ENCODE measurements at regions not wholly inside any gene's neighbourhood (a gene's known extent, or its start where the extent isn't known, plus 50 kb on each side); places are given as distances from the start of the nearest gene placed in this dataset.
"Not testable (repeated sequence)": the region's sequence is repeated elsewhere in the genome, so short reads cannot be mapped to it uniquely, and the experiment has no call there.

DNA sequence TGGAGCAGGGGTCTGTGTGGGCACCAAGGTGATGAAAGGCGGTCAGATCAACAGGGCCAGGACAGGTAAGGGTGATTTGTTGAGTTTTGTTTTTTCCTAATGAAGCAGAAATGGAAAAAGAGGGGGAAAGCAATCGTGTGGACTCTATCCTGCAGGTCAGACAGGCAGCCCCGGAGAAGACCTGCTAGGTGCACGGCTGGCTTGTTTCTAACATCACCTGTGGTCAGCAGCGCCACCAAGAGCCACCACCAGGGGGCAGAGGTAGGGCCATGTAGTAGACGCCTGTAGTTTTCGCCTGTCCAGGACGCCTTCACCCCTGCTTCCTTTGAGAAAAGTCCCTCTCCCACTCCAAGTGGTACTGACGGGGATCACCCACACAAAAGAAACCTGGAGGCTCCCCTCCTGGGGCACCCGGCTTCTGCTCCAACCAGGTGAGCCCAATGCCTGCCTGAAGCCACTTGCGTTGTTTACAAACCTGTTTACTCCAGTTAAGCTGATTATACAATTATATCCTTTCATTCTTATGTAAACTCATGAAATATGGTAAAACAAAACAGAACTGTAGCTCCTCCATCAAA lies 54.2 kb upstream of the SEC14L1 start:
- Mint-ChIP-seq H3K4me1 (peaks cover 17 to 46% (median 32%) of the 10 kb centered on the region in 4 donors), H3K9me3 (peaks cover 0 to 3% (median 0%) of the 10 kb centered on the region in 8 donors), H3K27me3 (peaks cover 0 to 6% of the 10 kb centered on the region in 2 donors), H3K4me3 (peak overlapping the region; percentile 53 to 86 (median 70)), H3K27ac (peak overlapping the region; percentile 37 to 76 (median 68)), H3K36me3 (peaks cover 15 to 19% of the 10 kb centered on the region in 2 donors)
- ChIA-PET POLR2A (ENCODE audit: partially characterized antibody) (interaction anchor here (0.5 to 1.2 kb wide), 3 partner anchors 56 to 324 kb away, joined by 4 read pairs; no protein-coding TSS in a partner anchor), CTCF (ENCODE audit: partially characterized antibody) (interaction anchor here (0.6 to 4.6 kb wide), 25 partner anchors 11 to 1044 kb away, joined by 3 to 56 read pairs (median 5); partner anchors contain the start of gene SEC14L1)
- Histone ChIP-seq H3K9me3 (ENCODE audit: control insufficient read depth in 1 of 2, low read length in 2 of 2) (no peaks in the 10 kb centered on the region), H3K27me3 (ENCODE audit: insufficient read depth, low read length) (no peaks in the 10 kb centered on the region), H3K27ac (ENCODE audit: low read depth, low read length) (no peak overlapping the region), H3K36me3 (ENCODE audit: insufficient read depth, low read length) (peaks cover 9% of the 10 kb centered on the region), H3K4me1 (ENCODE audit: insufficient read depth, low read length) (peaks cover 35% of the 10 kb centered on the region), H3K4me3 (ENCODE audit: low read length in 2 of 2) (no peak overlapping the region)
- intact Hi-C loops (cut with micrococcal nuclease): loop anchor here (1.0 kb wide), 1 partner anchor 161 kb away; no protein-coding TSS in a partner anchor
- DNase-seq: peak; percentile 54 to 73 (median 64)

- H3K4me1 ChIP-seq (ENCODE audit: insufficient read depth, low read length): peaks cover 35% of the 10 kb centered on the region
- peaks cover 0 to 2% of the 10 kb centered on the region in 2 donors for H3K27me3 Mint-ChIP-seq
- H3K4me3 ChIP-seq (ENCODE audit: low read length in 2 of 2): peak overlapping the region; percentile 76 to 97
- peaks cover 18 to 27% of the 10 kb centered on the region in 2 donors for H3K36me3 Mint-ChIP-seq
- peak overlapping the region; percentile 98 to 100 (median 99) for H3K27ac Mint-ChIP-seq
- peak overlapping the region; percentile 84 for H3K27ac ChIP-seq (ENCODE audit: low read depth, low read length)
- peaks cover 22 to 55% (median 38%) of the 10 kb centered on the region in 4 donors for H3K4me1 Mint-ChIP-seq
- CTCF ChIA-PET (ENCODE audit: partially characterized antibody): interaction anchor here (0.6 to 4.6 kb wide), 27 partner anchors 10 to 997 kb away, joined by 3 to 56 read pairs (median 5); partner anchors contain the start of gene SEC14L1
- H3K36me3 ChIP-seq (ENCODE audit: insufficient read depth, low read length): peaks cover 19% of the 10 kb centered on the region
- intact Hi-C loops (cut with micrococcal nuclease): loop anchor here (1.0 kb wide), 1 partner anchor 52 kb away; the partner anchor contains the start of gene SEC14L1
- H3K9me3 ChIP-seq (ENCODE audit: control insufficient read depth in 1 of 2, low read length in 2 of 2): no peaks in the 10 kb centered on the region
- peaks cover 0 to 2% (median 0%) of the 10 kb centered on the region in 8 donors for H3K9me3 Mint-ChIP-seq
- H3K4me3 Mint-ChIP-seq: peak overlapping the region; percentile 92 to 100 (median 98)
- POLR2A ChIA-PET (ENCODE audit: partially characterized antibody): interaction anchor here (0.6 to 2.0 kb wide), 11 partner anchors 15 to 1232 kb away, joined by 3 to 47 read pairs (median 3); partner anchors contain the start of genes JMJD6, METTL23, SEC14L1 and WBP2
- no peaks in the 10 kb centered on the region for H3K27me3 ChIP-seq (ENCODE audit: insufficient read depth, low read length)
- no peak for DNase-seq
Measured at GRCh38 chr17:77087650-77088454, 52.9 kb upstream of the SEC14L1 start.

- peaks cover 0 to 2% (median 0%) of the 10 kb centered on the region in 8 donors for H3K9me3 Mint-ChIP-seq
- peak overlapping the region; percentile 76 to 97 for H3K4me3 ChIP-seq (ENCODE audit: low read length in 2 of 2)
- peak overlapping the region; percentile 98 to 100 (median 99) for H3K27ac Mint-ChIP-seq
- H3K4me3 Mint-ChIP-seq: peak overlapping the region; percentile 92 to 100 (median 98)
- peaks cover 26% of the 10 kb centered on the region for H3K36me3 ChIP-seq (ENCODE audit: insufficient read depth, low read length)
- peak; percentile 83 to 92 (median 84) for DNase-seq
- intact Hi-C loops (cut with micrococcal nuclease): loop anchor here (1.0 kb wide), 1 partner anchor 52 kb away; the partner anchor contains the start of gene SEC14L1
- ChIA-PET POLR2A (ENCODE audit: partially characterized antibody) (interaction anchor here (0.6 to 2.0 kb wide), 14 partner anchors 10 to 1233 kb away, joined by 3 to 47 read pairs (median 3); partner anchors contain the start of genes JMJD6, METTL23, SEC14L1 and TMC8), CTCF (ENCODE audit: partially characterized antibody) (interaction anchor here (0.5 to 4.6 kb wide), 25 partner anchors 10 to 996 kb away, joined by 3 to 56 read pairs (median 4); partner anchors contain the start of gene SEC14L1)
- peak overlapping the region; percentile 84 for H3K27ac ChIP-seq (ENCODE audit: low read depth, low read length)
- H3K27me3 Mint-ChIP-seq: peaks cover 0 to 2% of the 10 kb centered on the region in 2 donors
- H3K36me3 Mint-ChIP-seq: peaks cover 22 to 35% of the 10 kb centered on the region in 2 donors
- H3K27me3 ChIP-seq (ENCODE audit: insufficient read depth, low read length): no peaks in the 10 kb centered on the region
- peaks cover 35% of the 10 kb centered on the region for H3K4me1 ChIP-seq (ENCODE audit: insufficient read depth, low read length)
- no peaks in the 10 kb centered on the region for H3K9me3 ChIP-seq (ENCODE audit: control insufficient read depth in 1 of 2, low read length in 2 of 2)
- H3K4me1 Mint-ChIP-seq: peaks cover 24 to 56% (median 40%) of the 10 kb centered on the region in 4 donors
Measured at GRCh38 chr17:77088455-77089123, 52.2 kb upstream of the SEC14L1 start.

GRCh38 chr17:77089124-77089490 lies 51.7 kb upstream of the SEC14L1 start:
- ChIA-PET POLR2A (ENCODE audit: partially characterized antibody) (interaction anchor here (0.9 to 2.0 kb wide), 10 partner anchors 9 to 1233 kb away, joined by 3 to 47 read pairs (median 3); partner anchors contain the start of genes JMJD6, METTL23, SEC14L1 and TMC8), CTCF (ENCODE audit: partially characterized antibody) (interaction anchor here (0.8 to 4.6 kb wide), 16 partner anchors 9 to 996 kb away, joined by 3 to 56 read pairs (median 6); partner anchors contain the start of gene SEC14L1)
- Mint-ChIP-seq H3K4me3 (peak overlapping the region; percentile 92 to 100 (median 98)), H3K9me3 (peaks cover 0 to 2% (median 0%) of the 10 kb centered on the region in 8 donors), H3K4me1 (peaks cover 24 to 56% (median 40%) of the 10 kb centered on the region in 4 donors), H3K27ac (peak overlapping the region; percentile 98 to 100 (median 99)), H3K36me3 (peaks cover 22 to 39% of the 10 kb centered on the region in 2 donors), H3K27me3 (peaks cover 0 to 2% of the 10 kb centered on the region in 2 donors)
- Histone ChIP-seq H3K9me3 (ENCODE audit: control insufficient read depth in 1 of 2, low read length in 2 of 2) (no peaks in the 10 kb centered on the region), H3K27ac (ENCODE audit: low read depth, low read length) (peak overlapping the region; percentile 84), H3K27me3 (ENCODE audit: insufficient read depth, low read length) (no peaks in the 10 kb centered on the region), H3K36me3 (ENCODE audit: insufficient read depth, low read length) (peaks cover 31% of the 10 kb centered on the region), H3K4me1 (ENCODE audit: insufficient read depth, low read length) (peaks cover 35% of the 10 kb centered on the region), H3K4me3 (ENCODE audit: low read length in 2 of 2) (peak overlapping the region; percentile 76 to 97)
- intact Hi-C loops (cut with micrococcal nuclease): no loop called here
- no peak for DNase-seq

DNA sequence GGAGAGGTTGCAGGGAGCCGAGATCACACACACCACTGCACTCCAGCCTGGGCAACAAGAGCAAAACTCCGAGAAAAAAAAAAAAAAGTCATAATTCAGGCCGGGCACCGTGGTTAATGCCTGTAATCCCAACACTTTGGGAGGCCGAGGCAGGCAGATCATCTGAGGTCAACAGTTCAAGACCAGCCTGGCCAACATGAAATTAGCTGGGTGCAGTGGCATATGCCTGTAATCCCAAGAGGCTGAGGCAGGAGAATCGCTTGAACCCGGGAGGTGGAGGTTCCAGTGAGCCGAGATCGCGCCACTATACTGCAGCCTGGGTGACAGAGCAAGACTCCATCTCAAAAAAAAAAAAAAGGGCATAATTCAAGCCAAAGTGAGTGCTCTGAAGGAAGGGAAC lies 50.8 kb upstream of the SEC14L1 start:
- DNase-seq; intact Hi-C loops (cut with micrococcal nuclease); H3K27me3 ChIP-seq (ENCODE audit: insufficient read depth, low read length); H3K27me3 Mint-ChIP-seq; H3K9me3 Mint-ChIP-seq; H3K9me3 ChIP-seq (ENCODE audit: control insufficient read depth in 1 of 2, low read length in 2 of 2); H3K4me3 ChIP-seq (ENCODE audit: low read length in 2 of 2): not testable (repeated sequence)
- Histone ChIP-seq H3K27ac (ENCODE audit: low read depth, low read length) (peak overlapping the region; percentile 84), H3K4me1 (ENCODE audit: insufficient read depth, low read length) (peaks cover 35% of the 10 kb centered on the region), H3K36me3 (ENCODE audit: insufficient read depth, low read length) (peaks cover 34% of the 10 kb centered on the region)
- H3K4me3 Mint-ChIP-seq: peak overlapping the region; percentile 7 to 100 (median 94)
- H3K4me1 Mint-ChIP-seq: peaks cover 25 to 58% (median 40%) of the 10 kb centered on the region in 4 donors
- CTCF ChIA-PET (ENCODE audit: partially characterized antibody): interaction anchor here (1.9 kb wide), 1 partner anchor 8 kb away, joined by 8 read pairs; no protein-coding TSS in a partner anchor
- POLR2A ChIA-PET (ENCODE audit: partially characterized antibody): interaction anchor here (0.9 to 1.4 kb wide), 2 partner anchors 50 to 93 kb away, joined by 3 to 4 read pairs; no protein-coding TSS in a partner anchor
- peaks cover 24 to 43% of the 10 kb centered on the region in 2 donors for H3K36me3 Mint-ChIP-seq
- peak overlapping the region; percentile 74 to 100 (median 98) for H3K27ac Mint-ChIP-seq

GRCh38 chr17:77090476-77090875 lies 50.3 kb upstream of the SEC14L1 start:
- ChIA-PET CTCF (ENCODE audit: partially characterized antibody) (interaction anchor here (1.5 kb wide), 1 partner anchor 50 kb away, joined by 5 read pairs; the partner anchor contains the start of gene SEC14L1), POLR2A (ENCODE audit: partially characterized antibody) (interaction anchor here (0.6 to 1.4 kb wide), 3 partner anchors 49 to 103 kb away, joined by 3 to 4 read pairs (median 3); no protein-coding TSS in a partner anchor)
- Histone ChIP-seq H3K4me3 (ENCODE audit: low read length in 2 of 2) (no peak overlapping the region), H3K36me3 (ENCODE audit: insufficient read depth, low read length) (peaks cover 34% of the 10 kb centered on the region), H3K27ac (ENCODE audit: low read depth, low read length) (no peak overlapping the region), H3K4me1 (ENCODE audit: insufficient read depth, low read length) (peaks cover 35% of the 10 kb centered on the region), H3K9me3 (ENCODE audit: control insufficient read depth in 1 of 2, low read length in 2 of 2) (no peaks in the 10 kb centered on the region), H3K27me3 (ENCODE audit: insufficient read depth, low read length) (no peaks in the 10 kb centered on the region)
- Mint-ChIP-seq H3K36me3 (peaks cover 28 to 48% of the 10 kb centered on the region in 2 donors), H3K4me1 (peaks cover 25 to 62% (median 40%) of the 10 kb centered on the region in 4 donors), H3K27me3 (no peaks in the 10 kb centered on the region), H3K27ac (peak overlapping the region in 6 of 7 donors; percentile 59 to 100 (median 80)), H3K4me3 (peak overlapping the region; percentile 7 to 99 (median 61)), H3K9me3 (peaks cover 0 to 2% (median 0%) of the 10 kb centered on the region in 8 donors)
- intact Hi-C loops (cut with micrococcal nuclease): no loop called here
- DNase-seq: no peak
